Fibroblast of skin of left biceps (primary cell): ENCODE measurements at regions not wholly inside any gene's neighbourhood (a gene's known extent, or its start where the extent isn't known, plus 50 kb on each side); places are given as distances from the start of the nearest gene placed in this dataset.

Experiments used
- DNase-seq, 2 experiments: peaks; one replicate each; pipeline ENCODE4 v3.0.0-alpha.2; 2013; ENCODE audit warnings: low read depth in 2 of 2

DNA sequence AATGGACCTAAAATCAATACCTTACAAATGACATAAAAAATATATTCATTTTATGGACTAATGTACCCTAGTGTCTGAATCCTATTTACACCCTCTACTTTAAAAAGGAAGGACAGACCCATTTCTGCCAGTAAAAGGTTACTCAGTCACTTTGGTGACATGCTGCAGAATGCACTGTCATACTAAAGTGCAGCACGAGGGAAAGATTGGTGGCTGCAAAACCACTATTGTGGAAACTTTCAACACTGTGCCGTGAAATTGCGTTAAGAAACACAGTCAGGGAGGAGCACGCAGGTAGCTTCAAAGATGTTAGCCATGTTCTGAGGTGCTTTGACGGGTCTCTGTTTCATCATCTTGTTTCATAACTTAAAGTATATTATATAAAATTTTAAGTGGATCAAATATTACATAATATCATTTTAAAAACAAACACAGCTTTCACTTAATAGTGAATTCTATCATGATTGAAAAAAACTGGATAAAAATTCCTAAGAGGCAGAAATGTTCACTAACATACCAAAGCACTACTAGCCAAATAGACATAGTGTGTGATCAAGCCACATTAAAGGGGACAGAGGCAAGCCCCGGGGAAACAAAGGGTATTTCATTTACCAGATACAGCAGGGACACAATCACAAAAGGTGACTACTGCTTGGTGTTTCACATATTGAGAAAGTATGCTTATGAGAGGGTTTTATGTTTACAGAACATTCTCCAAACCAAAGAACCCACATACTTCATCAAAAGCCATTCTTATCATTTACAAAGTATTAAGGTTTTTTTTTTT is 330.8 kb upstream of the SOX5 start:
- no peak for DNase-seq

DNA sequence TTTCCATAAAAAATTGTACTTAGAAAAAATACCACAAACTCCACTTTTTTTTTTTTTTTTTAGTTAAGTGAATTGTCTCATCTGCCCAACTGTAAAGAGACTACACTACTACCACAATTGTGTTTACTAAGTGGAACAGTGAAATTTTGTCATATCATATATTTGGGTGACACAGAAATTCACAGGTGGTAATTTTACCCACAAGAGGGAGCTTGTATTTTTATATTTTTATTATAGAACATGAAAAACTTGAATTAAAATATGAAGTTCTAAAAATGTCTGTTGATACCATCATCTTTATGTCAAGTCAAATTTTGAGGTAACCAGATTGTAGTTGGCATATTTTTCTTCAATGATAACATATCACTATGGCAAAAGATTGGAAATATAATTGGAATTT is 329.4 kb upstream of the SOX5 start:
- DNase-seq: no peak

DNA sequence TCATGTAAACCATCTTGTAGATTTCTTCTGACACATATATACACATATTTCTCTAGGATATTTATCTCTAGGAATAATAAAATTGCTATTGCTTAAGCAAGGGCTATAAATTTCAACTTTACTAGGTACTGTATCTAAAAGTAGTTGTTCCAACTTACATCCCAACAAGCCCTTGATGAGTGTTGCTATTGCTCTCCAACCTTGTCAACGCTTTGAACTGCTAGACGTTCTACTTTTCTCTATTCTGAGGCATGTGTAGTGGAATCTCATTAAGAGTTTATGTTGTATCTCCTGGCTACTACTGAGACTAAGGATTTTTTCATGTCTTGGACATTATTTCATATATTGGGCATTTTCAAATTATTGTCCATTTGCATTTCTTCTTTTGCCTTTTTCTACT is 321.5 kb upstream of the SOX5 start:
- DNase-seq: no peak

DNA sequence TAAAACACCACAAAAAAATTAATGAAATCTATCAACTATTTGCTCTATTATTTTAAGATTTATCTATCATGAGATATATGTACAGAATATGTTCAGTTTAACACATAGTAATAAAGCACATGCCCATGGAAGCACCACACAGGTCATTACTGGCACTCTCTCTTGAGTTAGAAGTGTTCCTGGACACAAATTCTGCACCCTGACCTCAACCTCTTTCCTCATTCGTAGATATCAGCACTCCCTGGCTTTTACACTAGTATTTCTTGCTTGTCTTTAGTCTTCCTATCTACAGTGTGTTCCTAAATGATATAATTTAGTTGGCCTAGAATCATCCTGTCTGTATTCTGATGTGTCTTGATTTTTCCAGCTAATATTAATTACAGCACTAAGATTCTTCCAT is 321.0 kb upstream of the SOX5 start:
- DNase-seq: no peak

DNA sequence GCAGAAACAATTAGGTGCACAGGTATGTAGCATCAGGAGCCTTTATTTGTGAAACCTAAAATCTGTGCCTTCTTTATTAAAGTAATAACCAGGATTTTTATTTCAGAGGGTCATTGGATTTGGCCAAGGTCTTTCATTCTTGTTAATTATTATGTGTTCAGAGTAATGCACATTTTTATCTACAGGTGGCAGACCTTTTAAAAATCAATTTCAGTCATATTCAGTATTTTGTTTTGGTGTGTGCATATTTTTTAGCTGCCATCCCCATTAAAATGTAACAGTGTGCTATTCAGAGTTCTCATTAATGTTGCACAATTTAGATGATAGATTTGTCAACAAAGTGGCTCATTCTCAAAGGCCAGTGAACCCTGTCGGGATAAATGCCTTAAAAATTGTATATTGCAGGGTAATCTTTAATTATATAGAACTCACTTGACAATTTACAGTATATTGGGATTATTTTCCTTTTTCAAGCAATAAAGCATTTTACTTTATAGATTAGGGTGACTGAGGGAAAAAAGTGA is 319.3 kb upstream of the SOX5 start:
- no peak for DNase-seq

DNA sequence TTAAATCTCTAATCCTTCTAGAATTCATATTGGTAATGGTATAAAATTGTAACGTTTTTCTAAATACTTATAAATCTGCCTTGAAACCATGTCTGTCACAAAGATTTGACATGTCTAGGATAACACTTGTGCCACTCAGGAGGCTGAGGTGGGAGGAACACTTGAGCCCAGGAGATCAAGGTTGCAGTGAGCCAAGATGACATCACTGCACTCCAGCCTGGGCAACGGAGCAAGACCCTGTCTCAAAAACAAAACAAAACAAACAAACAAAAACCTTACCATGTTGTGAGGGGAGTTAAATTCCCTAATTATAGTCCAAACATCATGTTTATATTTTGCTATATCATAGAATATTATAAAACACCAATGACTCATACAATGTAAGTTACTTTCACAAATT is 317.5 kb upstream of the SOX5 start:
- DNase-seq: no peak

DNA sequence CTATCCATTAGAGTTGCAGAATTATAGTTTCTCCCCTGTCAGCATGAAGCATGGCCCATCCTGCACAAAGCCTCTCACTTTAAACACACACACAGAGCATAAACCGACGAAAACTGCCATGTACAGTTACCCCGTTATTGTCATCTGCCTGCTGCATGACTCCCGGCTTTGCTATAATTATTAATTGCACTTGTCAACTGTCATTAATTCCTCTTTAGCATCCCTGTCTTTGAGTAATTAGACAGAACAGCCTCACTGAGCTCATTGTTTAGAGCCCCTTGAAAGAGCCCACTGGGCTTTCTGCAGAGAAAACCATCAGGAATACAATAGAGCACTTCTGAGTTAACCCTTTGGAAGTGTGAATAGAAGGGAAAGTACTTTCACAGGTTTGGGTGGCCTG is 307.2 kb upstream of the SOX5 start:
- DNase-seq: no peak

DNA sequence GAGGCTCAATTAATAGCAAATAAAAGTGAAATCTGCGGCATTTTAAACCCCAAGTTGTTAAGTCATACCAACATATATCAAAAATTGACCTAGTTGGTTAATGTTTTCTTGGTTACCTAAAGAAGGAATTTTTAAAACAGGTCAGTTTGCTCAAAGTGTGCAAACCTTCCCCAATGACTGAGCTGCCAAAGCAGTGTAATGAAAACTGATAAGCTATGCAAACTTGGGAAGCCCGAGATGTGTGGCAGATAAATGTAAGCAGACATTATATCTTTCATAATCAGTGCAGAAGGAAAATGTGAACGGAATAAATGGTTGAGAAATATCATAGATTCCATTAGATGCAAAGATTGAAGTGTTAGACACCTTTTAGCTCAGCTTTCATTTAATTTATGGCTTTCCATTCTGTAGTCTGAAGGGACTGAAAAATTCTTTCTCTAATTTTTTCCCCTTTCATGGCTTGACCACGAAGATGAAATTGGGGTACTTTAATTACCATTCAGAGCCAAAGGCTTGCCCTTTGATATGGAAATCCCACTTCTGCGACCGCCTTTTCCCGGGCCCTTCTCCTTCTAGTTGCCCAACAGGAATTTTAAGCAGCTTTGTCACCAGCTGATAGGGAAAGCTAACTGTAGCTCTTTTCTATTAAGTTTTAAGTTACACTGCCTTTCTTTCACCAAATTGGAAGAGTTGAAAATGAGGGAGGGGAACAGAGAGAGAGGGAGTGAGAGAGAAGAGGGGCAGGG is 306.6 kb upstream of the SOX5 start:
- no peak for DNase-seq

DNA sequence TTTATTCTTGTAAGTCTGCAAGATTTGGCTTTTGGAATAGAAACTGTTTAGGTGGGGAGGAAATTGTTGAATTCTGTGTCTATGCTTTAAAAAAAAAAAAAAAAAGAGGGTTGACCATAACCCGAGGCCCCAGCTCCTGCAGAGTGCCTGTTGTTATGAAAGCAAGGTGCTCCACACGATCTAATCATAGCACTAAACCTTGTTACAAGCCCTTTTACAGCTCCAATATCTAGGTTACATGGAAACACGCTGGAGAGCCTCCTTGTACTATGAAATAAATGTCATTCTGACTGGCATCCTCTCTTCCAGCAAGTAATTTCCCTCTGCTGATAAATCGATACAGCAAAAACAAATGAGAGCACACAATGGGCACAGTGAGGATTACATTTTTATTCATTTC is 303.1 kb upstream of the SOX5 start:
- no peak for DNase-seq

DNA sequence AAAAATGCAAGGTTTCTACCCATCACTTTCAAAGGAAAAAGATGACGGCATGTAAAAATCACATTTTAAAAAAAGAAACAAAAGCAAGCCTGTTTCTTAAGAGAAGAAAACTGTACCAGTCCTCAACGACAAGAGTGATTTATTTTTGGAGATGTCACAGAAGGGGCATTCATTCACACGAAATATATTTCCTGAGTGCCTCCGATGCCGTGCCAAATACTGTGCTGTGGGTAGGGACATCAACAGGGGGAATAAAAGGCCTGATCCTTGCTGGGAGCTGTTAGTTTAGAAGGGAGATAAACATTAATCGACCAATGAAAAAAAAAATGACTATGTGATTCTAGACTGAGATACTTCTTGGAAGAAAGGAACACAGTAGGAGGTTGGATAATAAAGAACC is 297.5 kb upstream of the SOX5 start:
- no peak for DNase-seq

DNA sequence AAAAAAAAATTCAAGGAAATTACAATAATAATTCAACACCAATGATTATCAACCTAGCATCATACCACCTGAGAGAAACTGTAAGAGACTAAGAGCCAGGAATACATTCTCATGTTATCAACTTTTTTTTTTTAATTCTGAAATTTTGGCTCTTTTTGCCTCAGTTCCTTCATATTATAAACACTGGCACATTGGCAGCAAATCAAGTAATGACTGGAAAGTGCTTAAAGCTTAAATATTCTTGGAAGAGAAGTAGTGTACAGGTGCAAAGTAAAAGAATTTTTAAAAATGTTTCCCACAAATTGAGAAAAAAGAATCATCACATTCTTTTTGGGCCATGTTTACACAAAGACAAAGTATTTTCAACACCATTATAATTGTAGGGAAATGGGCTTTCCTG is 296.9 kb upstream of the SOX5 start:
- DNase-seq: no peak

DNA sequence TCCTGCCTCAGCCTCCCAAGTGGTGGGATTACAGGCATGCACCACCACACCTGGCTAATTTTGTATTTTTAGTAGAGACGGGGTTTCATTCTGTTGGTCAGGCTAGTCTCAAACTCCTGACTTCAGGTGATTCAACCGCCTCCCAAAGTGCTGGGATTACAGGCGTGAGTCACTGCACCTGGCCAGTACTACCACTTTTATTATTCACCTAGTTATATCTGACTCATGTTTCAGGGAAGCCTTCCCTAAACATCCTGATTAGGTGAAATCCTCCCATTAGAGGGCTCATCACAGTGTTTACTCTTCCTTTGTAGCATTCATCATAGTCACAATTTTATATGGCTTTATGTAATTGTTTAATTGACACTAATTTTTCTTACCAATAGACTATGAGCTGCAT is 295.3 kb upstream of the SOX5 start:
- no peak for DNase-seq

DNA sequence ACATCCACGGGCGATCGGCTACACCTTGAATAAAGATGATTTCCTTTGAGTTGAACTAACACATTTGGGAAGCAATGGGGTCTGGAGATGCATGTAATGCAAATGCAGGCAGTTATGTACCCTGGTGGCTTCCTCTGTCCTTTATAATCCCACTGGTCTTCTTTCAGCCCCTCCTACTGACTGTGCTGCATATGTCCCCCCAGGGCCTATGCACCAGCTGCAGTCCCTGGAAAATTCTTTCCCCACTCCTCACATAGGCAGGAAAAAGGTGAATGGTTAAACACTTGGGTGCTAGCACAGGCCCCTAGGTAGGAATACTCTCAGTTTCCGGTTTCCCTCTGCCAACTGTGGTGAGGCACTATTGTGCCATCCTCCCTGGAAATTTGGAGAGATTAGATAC is 294.8 kb upstream of the SOX5 start:
- DNase-seq: no peak

DNA sequence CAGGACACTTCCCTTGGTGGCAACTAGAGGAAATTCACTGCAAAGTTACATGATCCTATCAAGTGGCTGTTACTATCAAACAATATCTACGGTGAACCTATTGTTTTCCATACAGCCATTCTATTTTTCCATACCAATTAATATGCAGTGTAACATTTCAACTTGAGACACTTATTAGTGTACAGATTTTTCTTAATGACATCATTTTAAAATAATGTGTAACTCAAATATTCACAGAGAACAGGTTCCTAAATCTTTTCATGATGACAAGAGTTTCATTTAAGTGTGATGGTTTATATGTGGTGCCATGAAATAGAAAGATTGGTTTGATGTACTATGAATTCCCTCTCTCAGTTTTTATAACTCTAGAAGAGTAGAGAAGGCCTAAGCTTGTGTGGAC is 291.2 kb upstream of the SOX5 start:
- no peak for DNase-seq

DNA sequence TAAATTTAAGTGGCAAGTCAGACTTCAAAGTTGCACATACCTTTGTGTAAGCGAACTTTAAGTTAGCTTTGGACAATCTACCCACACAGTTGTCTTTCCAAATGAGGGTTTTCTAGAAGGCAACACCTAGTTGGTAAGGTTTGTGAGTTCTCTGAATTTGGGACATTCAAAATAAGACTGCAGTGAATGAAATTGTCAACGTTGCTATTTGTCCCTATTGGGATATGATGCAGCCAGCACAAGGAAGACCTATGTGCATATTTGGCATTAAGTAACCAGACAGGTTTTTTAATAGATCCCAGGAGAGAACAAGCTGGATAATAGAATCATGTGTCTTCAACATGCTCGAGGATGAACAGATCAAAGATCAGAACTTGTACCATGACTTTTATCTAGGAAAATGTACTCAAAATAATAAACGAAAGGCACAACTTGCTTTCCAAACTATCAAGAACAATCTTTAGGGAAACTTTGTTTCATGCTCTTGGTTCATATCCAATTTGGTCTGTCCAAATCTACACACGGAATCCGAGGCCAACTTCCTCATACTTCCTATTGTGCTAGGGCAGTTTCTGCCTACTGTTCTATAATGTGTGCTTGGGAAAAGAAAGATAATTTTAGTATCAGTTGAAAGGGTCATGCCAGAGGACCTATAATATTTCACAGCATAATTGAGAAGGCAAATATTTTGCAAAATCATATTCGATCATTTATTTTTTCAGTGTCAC is 284.2 kb upstream of the SOX5 start:
- DNase-seq: no peak

DNA sequence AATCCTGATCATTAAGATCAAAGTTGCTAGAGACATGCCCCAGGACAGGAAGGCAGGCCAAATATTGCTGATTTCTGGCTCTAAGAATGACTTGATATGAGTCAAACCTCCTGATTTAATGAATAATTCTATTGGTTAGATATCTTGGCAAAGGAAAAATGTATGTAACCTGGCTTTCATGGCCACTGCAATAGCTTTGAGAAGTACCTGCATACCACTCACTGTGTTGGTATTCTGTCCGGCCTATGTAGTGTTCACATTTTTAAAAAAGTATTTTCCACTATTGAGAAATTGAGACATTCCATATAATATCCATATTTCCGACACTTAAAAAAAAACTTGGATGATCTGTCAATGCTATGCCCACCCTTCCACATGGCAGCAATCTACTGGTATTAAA is 283.1 kb upstream of the SOX5 start:
- no peak for DNase-seq

DNA sequence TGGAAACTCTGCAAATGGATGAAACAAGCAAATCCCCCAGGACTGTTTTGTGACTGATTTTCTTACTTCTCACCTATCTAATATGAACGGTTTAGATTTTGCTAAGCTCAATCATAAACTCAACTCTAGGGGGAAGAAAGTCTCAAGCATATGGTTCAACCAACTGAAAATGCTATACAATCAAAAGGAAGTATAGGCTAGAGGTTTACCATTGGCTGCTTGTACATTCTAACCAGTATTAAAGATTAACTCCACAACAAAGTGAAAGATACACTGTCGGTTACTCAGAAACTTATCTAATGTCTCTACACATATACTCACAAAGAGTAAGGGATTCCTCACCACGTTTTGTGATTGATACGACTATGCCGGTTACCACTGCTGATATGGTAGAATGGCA is 281.8 kb upstream of the SOX5 start:
- DNase-seq: no peak

DNA sequence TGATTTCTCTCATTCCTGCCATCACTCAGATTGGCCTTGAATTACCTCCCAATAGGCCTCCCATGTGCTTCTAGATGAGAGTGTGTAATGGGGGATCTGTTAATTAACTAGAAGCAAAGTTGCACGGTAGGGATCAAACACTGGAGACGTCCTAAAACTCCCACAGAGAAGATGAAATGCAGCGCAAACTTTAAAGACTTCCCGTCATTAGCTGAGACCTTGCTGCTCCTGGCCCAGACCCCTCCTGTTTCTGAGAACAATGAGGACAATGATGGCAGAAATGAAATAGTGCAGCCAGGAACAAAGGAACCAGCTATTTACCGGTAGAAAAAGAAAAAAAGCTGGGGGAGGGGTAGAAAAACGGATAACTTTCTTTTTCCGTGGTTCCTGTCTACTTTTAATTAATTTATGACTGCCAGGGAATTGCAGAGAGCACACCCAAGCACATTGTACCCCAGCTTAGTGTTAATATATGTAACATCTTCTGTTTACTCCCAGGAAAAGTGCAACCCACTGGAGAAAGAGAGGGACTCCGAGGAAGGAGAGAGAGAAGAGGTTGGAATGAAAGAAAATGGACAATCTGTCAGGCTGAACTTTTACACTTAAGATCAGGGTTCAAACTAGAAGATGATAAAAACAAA is 280.7 kb upstream of the SOX5 start:
- DNase-seq: no peak

DNA sequence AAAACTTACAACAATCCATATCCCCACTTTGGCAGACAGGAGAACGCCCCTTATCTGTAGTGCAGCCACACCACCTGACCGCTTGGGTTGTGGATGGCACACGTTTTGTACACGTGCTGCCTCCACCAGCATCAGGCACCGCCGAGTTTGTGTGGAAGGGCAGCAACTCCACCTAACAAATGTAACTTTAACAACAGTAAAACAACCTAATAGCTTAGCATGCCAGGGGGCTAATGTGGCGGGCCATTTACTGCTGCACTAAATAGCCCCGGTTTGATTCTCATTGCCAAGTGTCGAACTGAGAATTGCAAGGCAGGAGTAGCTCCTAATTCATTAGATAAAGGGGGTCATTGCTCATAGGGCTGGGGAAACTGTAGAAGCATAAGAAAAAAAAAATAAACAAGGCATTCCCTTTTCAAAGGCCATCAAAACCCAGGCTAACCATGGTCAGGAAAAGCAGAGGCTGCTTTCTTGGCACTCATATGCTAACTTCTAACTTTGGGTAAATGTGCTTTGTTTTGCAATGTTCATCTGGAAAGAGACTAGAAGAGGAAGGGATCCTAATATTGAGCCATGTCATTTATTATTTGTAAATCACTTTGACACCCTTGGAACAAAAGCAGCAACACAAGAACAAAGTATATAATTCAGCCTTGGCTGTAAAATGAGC is 279.7 kb upstream of the SOX5 start:
- DNase-seq: no peak

DNA sequence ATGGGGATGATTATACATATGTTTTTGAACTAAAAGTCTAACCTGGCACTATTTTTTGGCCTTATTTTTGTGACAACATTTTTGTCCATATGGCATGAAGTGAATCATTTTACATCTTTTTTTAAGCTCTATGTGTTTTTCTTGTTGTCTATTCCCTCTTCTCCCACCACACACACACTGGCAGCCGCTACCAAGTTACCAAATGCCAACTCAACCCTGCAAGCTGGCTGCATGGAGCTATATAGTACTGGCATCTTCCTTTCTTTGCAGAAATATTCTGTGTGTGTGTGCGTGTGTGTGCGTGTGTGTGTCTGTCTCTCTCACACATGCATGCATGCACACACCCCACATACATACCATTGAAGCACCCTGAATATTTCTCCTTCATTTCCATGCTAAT is 278.9 kb upstream of the SOX5 start:
- no peak for DNase-seq

DNA sequence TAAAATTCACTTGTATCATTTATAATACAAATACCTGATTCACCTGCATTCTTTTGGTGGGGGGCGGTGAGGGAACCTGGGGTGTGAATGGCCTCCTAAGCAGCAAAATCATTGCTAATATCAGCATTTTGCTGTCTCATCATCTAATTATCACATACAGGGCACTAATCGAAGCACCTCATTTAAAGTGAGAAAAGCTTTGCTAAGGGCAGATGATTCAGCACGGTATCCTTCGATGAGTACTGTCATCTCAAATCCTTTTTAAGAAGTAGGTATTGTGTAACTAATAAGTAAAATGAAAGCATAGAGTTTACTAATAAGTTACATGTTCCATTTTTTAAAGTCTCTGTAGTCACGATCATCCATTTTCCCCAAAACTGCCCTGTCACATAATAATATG is 278.1 kb upstream of the SOX5 start:
- DNase-seq: no peak
